Prostate gland (tissue), 2 donors: ENCODE measurements at regions not wholly inside any gene's neighbourhood (a gene's known extent, or its start where the extent isn't known, plus 50 kb on each side); places are given as distances from the start of the nearest gene placed in this dataset.

Experiments used
- DNase-seq: peaks from one replicate; pipeline ENCODE4 v3.0.0-alpha.2; 2019; ENCODE audit warnings: low spot score
- H3K27ac ChIP-seq, 2 donors: fragments of 200-600 bp; sonication (generic); 2 replicates each; pipeline ENCODE4 v1.5.1; 2017 to 2019
- H3K27me3 ChIP-seq: fragments of 200-600 bp; sonication (generic); replicated peaks from 2 replicates; pipeline ENCODE4 v1.5.1; 2019; ENCODE audit not compliant: insufficient read depth
- H3K36me3 ChIP-seq, 2 donors: fragments of 200-600 bp; sonication (generic); 1 replicate in 1 of 2; 2 replicates in 1 of 2; pipeline versions ENCODE4 v1.5.1 to v1.8.1; 2017 to 2019
- H3K4me1 ChIP-seq: fragments of 200-600 bp; sonication (generic); replicated peaks from 2 replicates; pipeline ENCODE4 v1.5.1; 2019
- H3K4me3 ChIP-seq, 2 donors: fragments of 200-600 bp; sonication (generic); 2 replicates each; pipeline ENCODE4 v1.5.1; 2017 to 2019
- H3K9me3 ChIP-seq: fragments of 200-600 bp; sonication (generic); 2 replicates; pipeline ENCODE4 v1.5.1; 2017
- POLR2A ChIP-seq: fragments of 450-650 bp; IDR thresholded peaks from one replicate; pipeline ENCODE4 v1.6.1; 2016; ENCODE audit warnings: antibody characterized with exemption, mild to moderate bottlenecking
- POLR2AphosphoS5 ChIP-seq: sonication (generic); formaldehyde crosslinking; IDR thresholded peaks from one replicate; pipeline ENCODE4 v1.6.1; 2017; ENCODE audit warnings: antibody characterized with exemption
- WGBS: methylation state at CpG from one replicate; pipeline ENCODE4 v1.1.5; 2018; 5-methylcytosine and 5-hydroxymethylcytosine counted together
- intact Hi-C: fragments of 100-400 bp; cut with DNase I; formaldehyde crosslinking; loops from one replicate; pipeline ENCODE4 v1.14.2; 2022
- TF ChIP-seq, protein P1 (sequence below), 4 experiments: fragments of 200-600 bp in 2 of 4; fragments of 450-650 bp in 2 of 4; sonication (generic) in 2 of 4; IDR thresholded peaks; 1 replicate in 3 of 4; 2 replicates in 1 of 4; pipeline ENCODE4 v1.5.1; 2016 to 2019; ENCODE audit warnings: antibody characterized with exemption in 4 of 4, mild to moderate bottlenecking in 2 of 4, moderate library complexity in 2 of 4

DNA sequence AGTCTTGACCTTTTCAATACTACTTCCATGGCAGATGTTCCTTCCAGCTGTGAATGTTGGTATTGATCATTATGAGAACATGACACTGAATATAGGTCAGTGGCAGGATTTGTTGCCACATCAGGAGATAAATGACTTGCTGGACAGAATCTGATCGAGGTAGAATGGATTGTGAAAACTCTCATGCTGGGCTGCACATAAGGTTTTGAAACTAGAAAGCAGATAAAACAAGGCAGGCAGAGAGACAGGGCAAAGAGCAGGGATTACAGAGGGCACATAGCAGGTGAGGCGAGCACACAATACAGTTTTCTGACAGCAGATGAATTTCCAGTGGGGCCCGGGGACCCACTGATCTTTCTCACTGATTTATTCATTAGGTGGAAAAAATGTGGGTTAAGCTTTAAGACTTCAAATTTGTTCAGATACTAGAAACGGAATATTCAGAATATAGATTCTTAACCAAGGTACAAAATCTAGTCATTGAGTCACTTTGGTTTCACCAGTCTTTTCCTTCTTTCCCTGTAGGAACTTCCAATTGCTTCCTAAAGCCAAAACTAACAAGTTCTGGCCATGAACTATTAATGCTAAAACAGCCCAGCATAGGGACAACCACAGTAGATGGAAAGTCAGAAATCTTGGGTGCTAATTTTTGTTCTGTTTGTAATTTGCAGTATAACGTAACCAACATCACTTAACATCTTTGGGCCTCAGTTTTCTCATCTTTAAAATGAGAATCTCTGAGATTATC lies 296.0 kb upstream of the PTBP2 start:
- Histone ChIP-seq H3K4me3 (no peak overlapping the region), H3K36me3 (no peaks in the 10 kb centered on the region), H3K27ac (no peak overlapping the region), H3K9me3 (no peaks in the 10 kb centered on the region), H3K4me1 (no peaks in the 10 kb centered on the region), H3K27me3 (no peaks in the 10 kb centered on the region)
- intact Hi-C loops = no loop called here
- TF ChIP-seq POLR2AphosphoS5 = no peak
- TF ChIP-seq, protein P1, sequence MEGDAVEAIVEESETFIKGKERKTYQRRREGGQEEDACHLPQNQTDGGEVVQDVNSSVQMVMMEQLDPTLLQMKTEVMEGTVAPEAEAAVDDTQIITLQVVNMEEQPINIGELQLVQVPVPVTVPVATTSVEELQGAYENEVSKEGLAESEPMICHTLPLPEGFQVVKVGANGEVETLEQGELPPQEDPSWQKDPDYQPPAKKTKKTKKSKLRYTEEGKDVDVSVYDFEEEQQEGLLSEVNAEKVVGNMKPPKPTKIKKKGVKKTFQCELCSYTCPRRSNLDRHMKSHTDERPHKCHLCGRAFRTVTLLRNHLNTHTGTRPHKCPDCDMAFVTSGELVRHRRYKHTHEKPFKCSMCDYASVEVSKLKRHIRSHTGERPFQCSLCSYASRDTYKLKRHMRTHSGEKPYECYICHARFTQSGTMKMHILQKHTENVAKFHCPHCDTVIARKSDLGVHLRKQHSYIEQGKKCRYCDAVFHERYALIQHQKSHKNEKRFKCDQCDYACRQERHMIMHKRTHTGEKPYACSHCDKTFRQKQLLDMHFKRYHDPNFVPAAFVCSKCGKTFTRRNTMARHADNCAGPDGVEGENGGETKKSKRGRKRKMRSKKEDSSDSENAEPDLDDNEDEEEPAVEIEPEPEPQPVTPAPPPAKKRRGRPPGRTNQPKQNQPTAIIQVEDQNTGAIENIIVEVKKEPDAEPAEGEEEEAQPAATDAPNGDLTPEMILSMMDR (IDR thresholded peaks at IDR 0.05) = no peak
- no peak for TF ChIP-seq POLR2A
- 88% methylated on average over 5 of the region's 5 CpGs for WGBS
- no peak for DNase-seq

DNA sequence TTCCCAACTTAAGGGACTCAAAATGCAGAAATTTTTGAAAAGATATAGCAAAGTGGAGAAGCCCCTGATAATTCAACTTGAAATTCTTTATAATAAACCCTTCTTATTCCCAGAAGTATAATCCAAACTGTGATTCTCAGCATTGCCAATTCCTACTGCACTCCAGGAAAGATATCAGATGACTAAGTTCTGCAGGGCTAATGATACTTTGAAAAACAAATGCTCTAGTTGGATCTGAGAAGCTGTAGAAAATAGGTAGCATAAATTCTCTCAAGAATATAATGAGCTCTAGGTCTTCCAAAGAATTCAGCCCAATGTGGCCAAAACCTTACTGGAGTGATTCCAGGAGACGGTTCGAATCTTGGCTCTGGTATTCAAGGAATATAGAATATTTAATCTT lies 294.0 kb upstream of the PTBP2 start:
- DNase-seq = no peak
- TF ChIP-seq, protein P1 (IDR thresholded peaks at IDR 0.05) = no peak
- TF ChIP-seq POLR2AphosphoS5 = no peak
- no peak for TF ChIP-seq POLR2A
- Histone ChIP-seq H3K9me3 (no peaks in the 10 kb centered on the region), H3K36me3 (no peaks in the 10 kb centered on the region), H3K4me3 (no peak overlapping the region), H3K27me3 (no peaks in the 10 kb centered on the region), H3K27ac (no peak overlapping the region), H3K4me1 (no peaks in the 10 kb centered on the region)
- 45% methylated on average over 2 of the region's 2 CpGs for WGBS
- intact Hi-C loops = no loop called here

DNA sequence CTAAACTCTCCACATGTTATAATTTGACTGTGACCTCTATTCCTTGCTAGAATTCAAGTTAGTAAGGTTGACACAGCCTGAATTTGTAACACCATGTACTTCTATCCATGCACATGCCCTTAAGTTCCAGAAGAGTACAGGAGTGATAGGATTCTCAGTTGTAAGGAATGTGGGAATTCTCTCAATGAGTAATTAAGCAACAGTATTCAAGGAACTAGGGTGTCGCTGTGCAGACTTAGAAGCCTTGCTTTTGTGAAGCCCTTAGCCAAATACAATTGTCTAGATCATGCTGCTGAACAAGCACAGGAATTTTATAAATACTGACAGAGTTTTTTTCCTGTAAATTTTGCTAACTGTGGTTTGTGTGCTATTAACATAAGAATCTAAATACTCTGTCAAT lies 276.3 kb upstream of the PTBP2 start:
- H3K27ac ChIP-seq = no peak overlapping the region
- H3K4me3 ChIP-seq = no peak overlapping the region

DNA sequence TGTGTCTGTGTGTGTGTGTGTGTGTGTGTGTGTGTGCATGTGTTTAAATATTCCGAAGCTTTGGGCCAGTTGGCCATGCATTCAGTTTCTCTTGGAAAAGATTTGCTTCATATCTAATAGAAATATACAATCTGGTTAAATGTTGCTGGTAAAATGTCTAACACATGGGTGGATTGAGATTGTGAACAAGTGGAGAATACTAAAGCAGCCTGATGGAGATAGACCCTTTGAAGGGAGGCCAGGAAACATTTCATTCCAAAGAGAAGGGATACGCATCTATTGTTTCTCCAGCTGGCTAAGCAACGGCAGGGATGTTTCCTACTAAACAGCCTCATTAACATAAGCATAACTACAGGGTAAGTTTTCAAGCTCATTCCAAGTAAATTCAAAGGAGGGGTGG lies 257.5 kb upstream of the PTBP2 start:
- no peak for DNase-seq
- H3K27me3 ChIP-seq = no peaks in the 10 kb centered on the region
- no peaks in the 10 kb centered on the region for H3K4me1 ChIP-seq
- no peaks in the 10 kb centered on the region for H3K9me3 ChIP-seq
- H3K36me3 ChIP-seq = no peaks in the 10 kb centered on the region
- TF ChIP-seq POLR2A (no peak), POLR2AphosphoS5 (no peak)
- TF ChIP-seq, protein P1 (IDR thresholded peaks at IDR 0.05) = no peak
- intact Hi-C loops = no loop called here
- H3K27ac ChIP-seq = no peak overlapping the region
- no peak overlapping the region for H3K4me3 ChIP-seq
- 57% methylated on average over 3 of the region's 3 CpGs for whole genome bisulfite sequencing

More for the DNA sequence above, 276.3 kb upstream of the PTBP2 start:
- TF ChIP-seq POLR2AphosphoS5 (no peak), POLR2A (no peak)
- TF ChIP-seq, protein P1 (IDR thresholded peaks at IDR 0.05) = no peak
- Histone ChIP-seq H3K4me1 (no peaks in the 10 kb centered on the region), H3K9me3 (no peaks in the 10 kb centered on the region), H3K36me3 (no peaks in the 10 kb centered on the region), H3K27me3 (no peaks in the 10 kb centered on the region)
- no peak for DNase-seq
- intact Hi-C loops = no loop called here
- 100% methylated on average over 1 of the region's 1 CpG for WGBS

DNA sequence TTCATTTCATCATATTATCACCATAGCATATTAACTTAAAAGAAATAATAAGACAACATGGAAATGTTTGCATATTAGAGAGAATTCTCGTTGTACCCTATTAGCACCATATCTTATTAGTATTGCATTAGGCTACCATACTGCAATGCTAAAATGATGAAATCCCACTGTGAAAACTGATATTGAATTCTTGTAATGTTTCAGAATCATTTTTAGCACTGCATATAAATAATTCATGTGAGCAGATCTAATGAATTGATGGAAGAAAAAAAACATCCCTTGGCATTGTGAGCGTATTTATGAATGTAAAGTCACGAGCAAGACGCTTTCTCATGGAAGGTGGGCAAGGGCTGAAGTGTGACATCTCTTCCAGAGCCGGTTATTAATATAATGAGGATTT lies 257.1 kb upstream of the PTBP2 start:
- TF ChIP-seq, protein P1 (IDR thresholded peaks at IDR 0.05) = no peak
- no peak for TF ChIP-seq POLR2AphosphoS5
- no peak for TF ChIP-seq POLR2A
- H3K27me3 ChIP-seq = no peaks in the 10 kb centered on the region
- no peaks in the 10 kb centered on the region for H3K4me1 ChIP-seq
- intact Hi-C loops = no loop called here
- H3K4me3 ChIP-seq = no peak overlapping the region
- no peak for DNase-seq
- no peak overlapping the region for H3K27ac ChIP-seq
- H3K9me3 ChIP-seq = no peaks in the 10 kb centered on the region
- H3K36me3 ChIP-seq = no peaks in the 10 kb centered on the region
- 93% methylated on average over 5 of the region's 5 CpGs for WGBS
